ENCODE measurements at regions not wholly inside any gene's neighbourhood (a gene's known extent, or its start where the extent isn't known, plus 50 kb on each side); places are given as distances from the start of the nearest gene placed in this dataset.

DNA sequence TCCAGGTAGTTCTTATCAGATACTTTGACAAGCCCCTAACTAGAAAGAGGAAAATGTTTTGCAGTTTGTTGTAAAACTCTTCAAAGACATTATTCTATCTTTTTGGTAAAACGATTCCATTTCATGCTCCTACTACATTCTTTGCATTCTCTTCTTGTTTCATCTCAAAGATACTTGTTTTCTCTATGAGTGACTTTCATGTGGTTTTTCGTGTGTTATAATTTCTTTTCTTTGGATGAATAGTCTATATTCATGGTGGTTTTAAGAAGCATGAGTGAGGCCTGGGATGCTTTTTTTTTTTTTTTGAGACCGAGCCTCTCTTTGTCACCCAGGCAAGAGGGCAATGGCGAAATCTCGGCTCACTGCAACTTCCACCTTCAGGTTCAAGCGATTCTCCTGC lies 292.5 kb upstream of the LYZL1 start:
- H3K9me3 ChIP-seq (ENCODE audit: control insufficient read depth, low read depth, low read length): no peaks in the 10 kb centered on the region
- no peak for FAIRE-seq

DNA sequence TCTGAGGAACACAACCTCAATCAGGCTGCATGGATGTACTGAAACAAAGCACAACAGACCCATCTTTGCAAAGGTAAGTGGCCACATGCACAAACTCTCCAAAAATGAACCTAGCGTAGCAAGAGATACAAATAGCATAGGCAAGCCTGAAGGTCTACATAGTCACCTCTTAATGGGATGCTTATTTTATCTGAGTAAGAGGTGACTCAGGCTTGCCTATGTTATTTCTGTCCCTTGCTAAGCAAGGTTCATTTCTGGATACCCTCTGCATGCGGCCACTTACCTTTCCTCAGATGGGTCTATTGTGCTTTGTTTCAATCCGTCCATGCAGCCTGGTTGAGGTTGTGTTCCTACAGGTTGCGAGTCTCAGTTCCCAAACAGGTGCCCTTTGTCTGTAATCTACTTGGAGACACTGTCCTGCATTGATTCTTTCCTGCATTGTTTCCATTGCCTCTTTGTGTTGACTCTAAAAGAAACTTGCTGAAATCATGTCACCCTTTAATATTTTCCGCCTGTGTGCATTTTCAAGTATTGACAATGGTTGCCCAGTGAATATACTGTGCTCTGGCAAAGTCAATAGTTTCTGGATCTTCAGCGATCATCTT lies 291.8 kb upstream of the LYZL1 start:
- TF ChIP-seq CTCF (optimal IDR thresholded peaks at IDR 0.05 in 1 of 3, IDR thresholded peaks at IDR 0.05 in 1 of 3, conservative IDR thresholded peaks at IDR 0.05 in 1 of 3; ENCODE audit: extremely low read depth in 1 of 3, insufficient read depth in 2 of 3, low read length in 3 of 3) (no peak), EZH2 (IDR thresholded peaks at IDR 0.05; ENCODE audit: low read length) (no peak)
- no peak overlapping the region for H3K27ac ChIP-seq (ENCODE audit: control insufficient read depth, insufficient read depth, low read length)
- H3K4me2 ChIP-seq (ENCODE audit: control insufficient read depth, extremely low read depth, insufficient read depth, low read depth, low read length): no peak overlapping the region
- H3K9me3 ChIP-seq (ENCODE audit: control insufficient read depth, low read depth, low read length): no peaks in the 10 kb centered on the region
- H3K79me2 ChIP-seq (ENCODE audit: control insufficient read depth, insufficient read depth, low read length): no peaks in the 10 kb centered on the region
- no peak for DNase-seq (ENCODE audit: low read depth, low spot score)
- H3K9ac ChIP-seq (ENCODE audit: control insufficient read depth, extremely low read depth, insufficient read depth, low read length): no peak overlapping the region
- FAIRE-seq: no peak
- dilution Hi-C loops (cut with MboI; ENCODE audit: extremely low pct_ligation_motif_present, low sequenced_read_pairs): no loop called here
- no peaks in the 10 kb centered on the region for H3K9me1 ChIP-seq (ENCODE audit: control insufficient read depth, extremely low read depth, insufficient read depth, low read length)
- no peaks in the 10 kb centered on the region for H3K27me3 ChIP-seq (ENCODE audit: control insufficient read depth, extremely low read depth, insufficient read depth, low read length)
- H3K4me1 ChIP-seq (ENCODE audit: control insufficient read depth, extremely low read depth, insufficient read depth, low read length): peaks cover 5% of the 10 kb centered on the region
- H3K36me3 ChIP-seq (ENCODE audit: control insufficient read depth in 2 of 2, extremely low read depth in 1 of 2, insufficient read depth in 2 of 2, low read length in 2 of 2): no peaks in the 10 kb centered on the region
- no peaks in the 10 kb centered on the region for H4K20me1 ChIP-seq (ENCODE audit: control insufficient read depth, extremely low read depth, insufficient read depth, low read length)
- no peak overlapping the region for H3K4me3 ChIP-seq (ENCODE audit: control insufficient read depth in 2 of 3, extremely low read depth in 1 of 3, insufficient read depth in 2 of 3, low read depth in 1 of 3, low read length in 3 of 3)
- H2AFZ ChIP-seq (ENCODE audit: control insufficient read depth, low read length): no peak overlapping the region

More for the DNA sequence above, 292.5 kb upstream of the LYZL1 start:
- peaks cover 12% of the 10 kb centered on the region for H3K4me1 ChIP-seq (ENCODE audit: control insufficient read depth, extremely low read depth, insufficient read depth, low read length)
- no peak for DNase-seq (ENCODE audit: low read depth, low spot score)
- no peak overlapping the region for H3K4me2 ChIP-seq (ENCODE audit: control insufficient read depth, extremely low read depth, insufficient read depth, low read depth, low read length)
- H3K36me3 ChIP-seq (ENCODE audit: control insufficient read depth in 2 of 2, extremely low read depth in 1 of 2, insufficient read depth in 2 of 2, low read length in 2 of 2): no peaks in the 10 kb centered on the region
- no peak overlapping the region for H3K9ac ChIP-seq (ENCODE audit: control insufficient read depth, extremely low read depth, insufficient read depth, low read length)
- no peak overlapping the region for H3K27ac ChIP-seq (ENCODE audit: control insufficient read depth, insufficient read depth, low read length)
- H4K20me1 ChIP-seq (ENCODE audit: control insufficient read depth, extremely low read depth, insufficient read depth, low read length): no peaks in the 10 kb centered on the region
- H3K79me2 ChIP-seq (ENCODE audit: control insufficient read depth, insufficient read depth, low read length): no peaks in the 10 kb centered on the region
- H3K27me3 ChIP-seq (ENCODE audit: control insufficient read depth, extremely low read depth, insufficient read depth, low read length): no peaks in the 10 kb centered on the region
- no peak overlapping the region for H2AFZ ChIP-seq (ENCODE audit: control insufficient read depth, low read length)
- no peak for TF ChIP-seq CTCF (optimal IDR thresholded peaks at IDR 0.05 in 1 of 3, IDR thresholded peaks at IDR 0.05 in 1 of 3, conservative IDR thresholded peaks at IDR 0.05 in 1 of 3; ENCODE audit: extremely low read depth in 1 of 3, insufficient read depth in 2 of 3, low read length in 3 of 3)
- TF ChIP-seq EZH2 (IDR thresholded peaks at IDR 0.05; ENCODE audit: low read length): no peak
- dilution Hi-C loops (cut with MboI; ENCODE audit: extremely low pct_ligation_motif_present, low sequenced_read_pairs): no loop called here
- no peak overlapping the region for H3K4me3 ChIP-seq (ENCODE audit: control insufficient read depth in 2 of 3, extremely low read depth in 1 of 3, insufficient read depth in 2 of 3, low read depth in 1 of 3, low read length in 3 of 3)
- no peaks in the 10 kb centered on the region for H3K9me1 ChIP-seq (ENCODE audit: control insufficient read depth, extremely low read depth, insufficient read depth, low read length)
